NCI-H446 treated with DMSO at 0.1 percent for 48 hours (cell line): ENCODE measurements at regions not wholly inside any gene's neighbourhood (a gene's known extent, or its start where the extent isn't known, plus 50 kb on each side); places are given as distances from the start of the nearest gene placed in this dataset.

Experiments used
- DNase-seq: peaks from one replicate; lab custom pipeline; 2025; lab: John Stamatoyannopoulos, UW

GRCh38 chr2:8285081-8285480 is 396.8 kb upstream of the ID2 start:
- no peak for DNase-seq

GRCh38 chr2:8285898-8286297 is 396.0 kb upstream of the ID2 start:
- DNase-seq, result no peak

- DNase-seq, result no peak
These were observed 393.6 kb upstream of the ID2 start for GRCh38 chr2:8288206-8288605.

GRCh38 chr2:8289111-8289510 is 392.7 kb upstream of the ID2 start:
- DNase-seq, result no peak

GRCh38 chr2:8290771-8291352 is 391.0 kb upstream of the ID2 start:
- DNase-seq, result no peak

GRCh38 chr2:8296306-8296705 is 385.6 kb upstream of the ID2 start:
- DNase-seq, result no peak

GRCh38 chr2:8297376-8298231 is 384.3 kb upstream of the ID2 start:
- no peak for DNase-seq

- no peak for DNase-seq
These were observed 383.1 kb upstream of the ID2 start for GRCh38 chr2:8298783-8299182.

GRCh38 chr2:8300216-8300615 is 381.6 kb upstream of the ID2 start:
- no peak for DNase-seq

- DNase-seq, result no peak
These were observed 381.0 kb upstream of the ID2 start for GRCh38 chr2:8300905-8301304.

GRCh38 chr2:8303322-8303832 is 378.5 kb upstream of the ID2 start:
- DNase-seq, result no peak

GRCh38 chr2:8304821-8305766 is 376.8 kb upstream of the ID2 start:
- no peak for DNase-seq

- no peak for DNase-seq
These were observed 375.1 kb upstream of the ID2 start for GRCh38 chr2:8306530-8307351.

- DNase-seq, result no peak
These were observed 374.2 kb upstream of the ID2 start for GRCh38 chr2:8307606-8308180.

- no peak for DNase-seq
These were observed 372.7 kb upstream of the ID2 start for GRCh38 chr2:8309131-8309530.

- no peak for DNase-seq
These were observed 371.1 kb upstream of the ID2 start for GRCh38 chr2:8310557-8311455.

GRCh38 chr2:8312221-8312620 is 369.6 kb upstream of the ID2 start:
- no peak for DNase-seq

GRCh38 chr2:8312861-8313830 is 368.7 kb upstream of the ID2 start:
- no peak for DNase-seq

GRCh38 chr2:8314063-8314462 is 367.8 kb upstream of the ID2 start:
- no peak for DNase-seq
